Skeletal muscle tissue (tissue), 3 donors: ENCODE measurements at regions not wholly inside any gene's neighbourhood (a gene's known extent, or its start where the extent isn't known, plus 50 kb on each side); places are given as distances from the start of the nearest gene placed in this dataset.
"Not testable (repeated sequence)": the region's sequence is repeated elsewhere in the genome, so short reads cannot be mapped to it uniquely, and the experiment has no call there.

Source experiments
- H3K27ac ChIP-seq: one replicate; pipeline ENCODE4 v1.7.0; 2013; ENCODE audit warnings: mild to moderate bottlenecking, low read depth, low read length, inconsistent platforms
- H3K27me3 ChIP-seq, 3 donors: one replicate each; pipeline ENCODE4 v1.7.0; 2013; ENCODE audit warnings: low read length in 3 of 3; ENCODE audit not compliant: control insufficient read depth in 3 of 3, insufficient read depth in 3 of 3
- H3K36me3 ChIP-seq, 3 donors: one replicate each; pipeline ENCODE4 v1.7.0; 2013; ENCODE audit warnings: low read length in 3 of 3; ENCODE audit not compliant: control insufficient read depth in 3 of 3, insufficient read depth in 3 of 3
- H3K4me1 ChIP-seq, 3 donors: one replicate each; pipeline ENCODE4 v1.7.0; 2013; ENCODE audit warnings: low read length in 3 of 3, mild to moderate bottlenecking in 3 of 3; ENCODE audit not compliant: control insufficient read depth in 3 of 3, insufficient read depth in 3 of 3
- H3K4me3 ChIP-seq, 3 donors: one replicate each; pipeline ENCODE4 v1.7.0; 2013; ENCODE audit warnings: low read length in 3 of 3
- H3K9ac ChIP-seq, 3 donors: one replicate each; pipeline ENCODE4 v1.7.0; 2013; ENCODE audit warnings: low read length in 3 of 3, mild to moderate bottlenecking in 3 of 3, moderate library complexity in 2 of 3, low read depth in 1 of 3
- H3K9me3 ChIP-seq, 3 donors: one replicate each; pipeline ENCODE4 v1.7.0; 2013; ENCODE audit warnings: low read length in 3 of 3; ENCODE audit not compliant: control insufficient read depth in 3 of 3
- donor health status: Osteomylitis.

DNA sequence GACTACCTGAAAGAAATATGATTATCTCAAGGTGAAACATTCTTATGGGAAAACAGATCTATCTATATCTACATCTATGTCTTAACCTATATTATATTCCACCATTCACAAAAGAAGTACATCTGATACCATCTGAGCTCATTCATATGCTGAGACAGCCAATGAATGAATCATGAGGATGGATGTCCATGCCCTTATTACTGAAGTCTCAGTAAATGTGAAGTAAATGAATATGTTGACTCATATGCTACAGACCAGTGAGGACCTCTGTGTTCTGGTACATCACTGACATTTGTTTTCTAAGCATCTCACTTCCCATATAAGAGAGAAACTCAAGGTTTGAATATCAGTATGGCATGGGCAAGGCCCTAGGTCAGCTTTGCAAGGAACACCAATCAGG, 311.2 kb upstream of the TMC3 start:
- Histone ChIP-seq H3K27me3 (no peaks in the 10 kb centered on the region), H3K27ac (no peak overlapping the region), H3K36me3 (no peaks in the 10 kb centered on the region), H3K4me1 (no peaks in the 10 kb centered on the region), H3K9me3 (peaks cover 0 to 4% (median 2%) of the 10 kb centered on the region in 3 donors), H3K4me3 (no peak overlapping the region), H3K9ac (no peak overlapping the region)

DNA sequence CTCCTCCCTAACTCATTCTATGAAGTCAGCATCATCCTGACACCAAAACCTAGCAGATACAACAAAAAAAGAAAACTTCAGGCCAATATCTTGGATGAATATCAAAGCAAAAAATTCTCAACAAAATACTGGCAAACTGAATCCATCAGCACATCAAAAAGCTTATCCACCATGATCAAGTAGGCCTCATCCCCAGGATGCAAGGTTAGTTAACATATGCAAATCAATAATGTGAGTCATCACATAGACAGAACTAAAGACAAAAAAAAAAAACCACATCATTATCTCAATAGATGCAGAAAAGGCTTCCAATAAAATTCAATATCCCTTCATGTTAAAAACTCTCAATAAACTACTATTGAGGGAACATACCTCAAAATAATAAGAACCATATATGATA, 306.8 kb upstream of the TMC3 start:
- no peaks in the 10 kb centered on the region for H3K36me3 ChIP-seq
- H3K27me3 ChIP-seq: no peaks in the 10 kb centered on the region
- H3K9me3 ChIP-seq: peaks cover 0 to 7% (median 3%) of the 10 kb centered on the region in 3 donors
- H3K27ac ChIP-seq: no peak overlapping the region
- no peak overlapping the region for H3K4me3 ChIP-seq
- no peaks in the 10 kb centered on the region for H3K4me1 ChIP-seq
- no peak overlapping the region for H3K9ac ChIP-seq

GRCh38 chr15:81666839-81667238, 292.8 kb upstream of the TMC3 start:
- Histone ChIP-seq H3K36me3 (no peaks in the 10 kb centered on the region), H3K4me3 (no peak overlapping the region), H3K9me3 (no peaks in the 10 kb centered on the region), H3K4me1 (no peaks in the 10 kb centered on the region), H3K27ac (no peak overlapping the region), H3K27me3 (no peaks in the 10 kb centered on the region), H3K9ac (no peak overlapping the region)

GRCh38 chr15:81660976-81661375, 287.0 kb upstream of the TMC3 start:
- H3K36me3 ChIP-seq: no peaks in the 10 kb centered on the region
- no peak overlapping the region for H3K4me3 ChIP-seq
- no peak overlapping the region for H3K9ac ChIP-seq
- H3K27ac ChIP-seq: no peak overlapping the region
- no peaks in the 10 kb centered on the region for H3K4me1 ChIP-seq
- H3K9me3 ChIP-seq: no peaks in the 10 kb centered on the region
- no peaks in the 10 kb centered on the region for H3K27me3 ChIP-seq

- H3K27ac ChIP-seq: no peak overlapping the region
- H3K9me3 ChIP-seq: no peaks in the 10 kb centered on the region
- no peaks in the 10 kb centered on the region for H3K4me1 ChIP-seq
- H3K9ac ChIP-seq: no peak overlapping the region
- H3K27me3 ChIP-seq: no peaks in the 10 kb centered on the region
- H3K36me3 ChIP-seq: no peaks in the 10 kb centered on the region
- no peak overlapping the region for H3K4me3 ChIP-seq
Observed at GRCh38 chr15:81653259-81653658, 279.2 kb upstream of the TMC3 start.

GRCh38 chr15:81645470-81645869, 271.5 kb upstream of the TMC3 start:
- H3K4me1 ChIP-seq: no peaks in the 10 kb centered on the region
- H3K9ac ChIP-seq: no peak overlapping the region
- H3K9me3 ChIP-seq: no peaks in the 10 kb centered on the region
- H3K36me3 ChIP-seq: no peaks in the 10 kb centered on the region
- H3K4me3 ChIP-seq: no peak overlapping the region
- H3K27ac ChIP-seq: no peak overlapping the region
- H3K27me3 ChIP-seq: no peaks in the 10 kb centered on the region

- Histone ChIP-seq H3K36me3 (no peaks in the 10 kb centered on the region), H3K9ac (no peak overlapping the region), H3K4me1 (no peaks in the 10 kb centered on the region), H3K9me3 (no peaks in the 10 kb centered on the region), H3K27me3 (no peaks in the 10 kb centered on the region), H3K27ac (no peak overlapping the region), H3K4me3 (no peak overlapping the region)
Observed at GRCh38 chr15:81643771-81644170, 269.8 kb upstream of the TMC3 start.

- H3K9me3 ChIP-seq: no peaks in the 10 kb centered on the region
- no peak overlapping the region for H3K27ac ChIP-seq
- no peaks in the 10 kb centered on the region for H3K36me3 ChIP-seq
- H3K4me3 ChIP-seq: no peak overlapping the region
- H3K9ac ChIP-seq: no peak overlapping the region
- no peaks in the 10 kb centered on the region for H3K4me1 ChIP-seq
- no peaks in the 10 kb centered on the region for H3K27me3 ChIP-seq
Observed at GRCh38 chr15:81642451-81642990, 268.5 kb upstream of the TMC3 start.

DNA sequence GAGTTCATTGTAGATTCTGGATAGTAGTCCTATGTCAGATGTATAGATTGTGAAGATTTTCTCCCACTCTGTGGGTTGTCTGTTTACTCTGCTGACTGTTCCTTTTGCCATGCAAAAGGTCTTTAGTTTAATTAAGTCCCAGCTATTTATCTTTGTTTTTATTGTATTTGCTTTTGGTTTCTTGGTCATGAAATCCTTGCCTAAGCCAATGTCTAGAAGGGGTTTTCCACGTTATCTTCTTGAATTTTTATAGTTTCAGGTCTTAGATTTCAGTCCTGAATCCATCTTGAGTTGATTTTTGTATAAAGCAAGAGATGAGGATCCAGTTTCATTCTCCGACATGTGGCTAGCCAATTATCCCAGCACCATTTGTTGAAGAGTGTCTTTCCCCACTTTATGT, 262.1 kb upstream of the TMC3 start:
- not testable (repeated sequence) for H3K9ac ChIP-seq, H3K27me3 ChIP-seq, H3K4me1 ChIP-seq, H3K27ac ChIP-seq, H3K9me3 ChIP-seq, H3K36me3 ChIP-seq, H3K4me3 ChIP-seq

DNA sequence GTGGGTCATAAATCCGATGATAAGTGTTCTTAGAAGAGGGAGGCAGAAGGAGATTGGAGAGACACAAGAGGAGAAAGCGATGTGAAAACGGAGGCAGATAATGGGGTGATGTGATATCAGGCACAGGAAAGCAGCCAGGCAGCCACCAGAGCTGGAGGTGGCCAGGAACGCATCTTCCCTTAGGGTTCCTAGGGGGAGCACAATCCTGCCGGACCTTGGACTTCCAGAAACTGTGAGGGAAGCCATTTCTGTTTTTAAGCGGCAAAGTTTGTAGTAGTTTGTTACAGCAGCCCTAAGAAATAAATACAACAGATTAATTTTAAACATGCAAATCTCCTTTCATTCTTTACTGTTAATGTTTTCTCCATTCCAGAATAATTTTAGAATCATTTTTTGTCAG, 259.9 kb upstream of the TMC3 start:
- H3K27me3 ChIP-seq: no peaks in the 10 kb centered on the region
- no peak overlapping the region for H3K27ac ChIP-seq
- H3K4me3 ChIP-seq: no peak overlapping the region
- no peaks in the 10 kb centered on the region for H3K9me3 ChIP-seq
- no peaks in the 10 kb centered on the region for H3K36me3 ChIP-seq
- H3K4me1 ChIP-seq: no peaks in the 10 kb centered on the region
- no peak overlapping the region for H3K9ac ChIP-seq

GRCh38 chr15:81625896-81626295, 251.9 kb upstream of the TMC3 start:
- no peaks in the 10 kb centered on the region for H3K27me3 ChIP-seq
- H3K9me3 ChIP-seq: no peaks in the 10 kb centered on the region
- H3K4me3 ChIP-seq: no peak overlapping the region
- H3K9ac ChIP-seq: no peak overlapping the region
- no peaks in the 10 kb centered on the region for H3K36me3 ChIP-seq
- no peak overlapping the region for H3K27ac ChIP-seq
- no peaks in the 10 kb centered on the region for H3K4me1 ChIP-seq
